ENCODE measurements at regions not wholly inside any gene's neighbourhood (a gene's known extent, or its start where the extent isn't known, plus 50 kb on each side); places are given as distances from the start of the nearest gene placed in this dataset.

- Histone ChIP-seq H3K27me3 (ENCODE audit: control insufficient read depth in 2 of 2, insufficient read depth in 1 of 2, low read length in 1 of 2) (no peaks in the 10 kb centered on the region), H3K36me3 (ENCODE audit: control insufficient read depth in 2 of 2, insufficient read depth in 2 of 2, low read length in 1 of 2) (no peaks in the 10 kb centered on the region), H3K9me3 (ENCODE audit: control insufficient read depth in 2 of 2, insufficient read depth in 1 of 2, low read length in 1 of 2) (no peaks in the 10 kb centered on the region), H3K27ac (ENCODE audit: low read depth in 1 of 2, low read length in 1 of 2) (no peak overlapping the region), H3K4me3 (ENCODE audit: low read length in 2 of 2) (no peak overlapping the region), H3K4me1 (ENCODE audit: control insufficient read depth in 2 of 2, insufficient read depth in 2 of 2, low read length in 2 of 2) (no peaks in the 10 kb centered on the region)
- no peak for DNase-seq (ENCODE audit: low read depth in 6 of 9, low spot score in 9 of 9)
- 97% methylated on average over 1 of the region's 1 CpG for WGBS
Measured at GRCh38 chr13:90121784-90122183, 1225.7 kb upstream of the MIR17HG start.

- Histone ChIP-seq H3K9me3 (ENCODE audit: control insufficient read depth in 2 of 2, insufficient read depth in 1 of 2, low read length in 1 of 2) (no peaks in the 10 kb centered on the region), H3K4me1 (ENCODE audit: control insufficient read depth in 2 of 2, insufficient read depth in 2 of 2, low read length in 2 of 2) (no peaks in the 10 kb centered on the region), H3K36me3 (ENCODE audit: control insufficient read depth in 2 of 2, insufficient read depth in 2 of 2, low read length in 1 of 2) (no peaks in the 10 kb centered on the region), H3K27me3 (ENCODE audit: control insufficient read depth in 2 of 2, insufficient read depth in 1 of 2, low read length in 1 of 2) (no peaks in the 10 kb centered on the region), H3K27ac (ENCODE audit: low read depth in 1 of 2, low read length in 1 of 2) (no peak overlapping the region), H3K4me3 (ENCODE audit: low read length in 2 of 2) (no peak overlapping the region)
- no peak for DNase-seq (ENCODE audit: low read depth in 6 of 9, low spot score in 9 of 9)
- WGBS: 94% methylated on average over 2 of the region's 2 CpGs
Measured at GRCh38 chr13:90122531-90122930, 1225.0 kb upstream of the MIR17HG start.

- Histone ChIP-seq H3K27ac (ENCODE audit: low read depth in 1 of 2, low read length in 1 of 2) (no peak overlapping the region), H3K9me3 (ENCODE audit: control insufficient read depth in 2 of 2, insufficient read depth in 1 of 2, low read length in 1 of 2) (peaks cover 0 to 3% of the 10 kb centered on the region in 2 donors), H3K4me1 (ENCODE audit: control insufficient read depth in 2 of 2, insufficient read depth in 2 of 2, low read length in 2 of 2) (no peaks in the 10 kb centered on the region), H3K4me3 (ENCODE audit: low read length in 2 of 2) (no peak overlapping the region), H3K36me3 (ENCODE audit: control insufficient read depth in 2 of 2, insufficient read depth in 2 of 2, low read length in 1 of 2) (no peaks in the 10 kb centered on the region), H3K27me3 (ENCODE audit: control insufficient read depth in 2 of 2, insufficient read depth in 1 of 2, low read length in 1 of 2) (no peaks in the 10 kb centered on the region)
- DNase-seq (ENCODE audit: low read depth in 6 of 9, low spot score in 9 of 9): no peak
- WGBS: 94% methylated on average over 3 of the region's 3 CpGs
Measured at GRCh38 chr13:90135558-90135957, 1211.9 kb upstream of the MIR17HG start.

DNA sequence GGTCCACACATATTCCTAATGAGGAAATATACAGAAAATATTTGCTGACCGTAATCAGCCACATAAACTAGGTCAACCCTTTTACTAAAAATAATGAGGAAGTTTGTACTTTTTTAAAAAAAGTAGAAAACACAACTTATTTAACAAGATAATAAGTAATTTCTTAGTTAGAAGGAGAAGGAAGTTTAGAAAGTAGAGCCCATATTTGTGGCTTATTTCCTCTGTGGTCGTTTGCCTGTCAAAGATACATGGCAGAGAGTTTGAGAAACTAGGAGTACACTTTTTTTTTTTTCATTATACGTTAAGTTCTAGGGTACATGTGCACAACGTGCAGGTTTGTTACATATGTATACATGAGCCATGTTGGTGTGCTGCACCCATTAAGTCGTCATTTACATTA, 1205.2 kb upstream of the MIR17HG start:
- 37% methylated on average over 5 of the region's 5 CpGs for WGBS
- H3K4me3 ChIP-seq (ENCODE audit: low read length in 2 of 2): no peak overlapping the region
- no peak overlapping the region for H3K27ac ChIP-seq (ENCODE audit: low read depth in 1 of 2, low read length in 1 of 2)
- H3K27me3 ChIP-seq (ENCODE audit: control insufficient read depth in 2 of 2, insufficient read depth in 1 of 2, low read length in 1 of 2): no peaks in the 10 kb centered on the region
- H3K36me3 ChIP-seq (ENCODE audit: control insufficient read depth in 2 of 2, insufficient read depth in 2 of 2, low read length in 1 of 2): no peaks in the 10 kb centered on the region
- H3K9me3 ChIP-seq (ENCODE audit: control insufficient read depth in 2 of 2, insufficient read depth in 1 of 2, low read length in 1 of 2): no peaks in the 10 kb centered on the region
- no peak for DNase-seq (ENCODE audit: low read depth in 6 of 9, low spot score in 9 of 9)
- no peaks in the 10 kb centered on the region for H3K4me1 ChIP-seq (ENCODE audit: control insufficient read depth in 2 of 2, insufficient read depth in 2 of 2, low read length in 2 of 2)

DNA sequence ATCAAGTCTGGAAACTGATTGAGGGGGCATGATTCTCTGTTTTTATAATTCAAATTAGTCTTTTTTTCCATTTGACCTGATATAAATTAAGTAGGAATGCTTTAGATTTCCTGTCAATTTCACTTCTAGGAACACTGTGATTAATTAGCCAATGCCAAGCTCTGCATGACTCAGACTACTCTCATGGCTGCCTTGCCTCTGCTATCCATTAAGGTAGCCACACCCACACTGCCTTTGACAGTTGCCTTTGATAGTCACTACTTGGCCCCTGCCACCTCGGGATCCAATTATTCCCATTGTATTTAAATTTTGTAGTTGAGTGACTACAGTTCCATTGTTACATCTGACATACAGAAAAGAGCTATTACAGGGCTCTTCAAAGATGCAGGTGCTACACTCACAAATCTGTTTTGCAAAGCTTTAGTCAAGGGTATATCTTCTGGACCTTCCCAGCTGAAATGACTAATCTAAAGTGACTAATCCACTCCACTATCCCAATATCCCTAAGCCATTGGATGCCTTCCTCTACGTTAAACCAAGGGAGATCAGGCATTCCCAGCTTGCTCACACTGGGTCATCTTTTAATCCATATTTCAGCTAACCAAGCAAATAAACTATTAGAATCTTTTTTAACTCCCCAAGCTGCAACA, 1193.1 kb upstream of the MIR17HG start:
- Histone ChIP-seq H3K27ac (ENCODE audit: low read depth in 1 of 2, low read length in 1 of 2) (no peak overlapping the region), H3K9me3 (ENCODE audit: control insufficient read depth in 2 of 2, insufficient read depth in 1 of 2, low read length in 1 of 2) (no peaks in the 10 kb centered on the region), H3K36me3 (ENCODE audit: control insufficient read depth in 2 of 2, insufficient read depth in 2 of 2, low read length in 1 of 2) (no peaks in the 10 kb centered on the region), H3K4me3 (ENCODE audit: low read length in 2 of 2) (no peak overlapping the region), H3K4me1 (ENCODE audit: control insufficient read depth in 2 of 2, insufficient read depth in 2 of 2, low read length in 2 of 2) (no peaks in the 10 kb centered on the region), H3K27me3 (ENCODE audit: control insufficient read depth in 2 of 2, insufficient read depth in 1 of 2, low read length in 1 of 2) (no peaks in the 10 kb centered on the region)
- no peak for DNase-seq (ENCODE audit: low read depth in 6 of 9, low spot score in 9 of 9)
- 89% methylated on average over 2 of the region's 2 CpGs for WGBS

DNA sequence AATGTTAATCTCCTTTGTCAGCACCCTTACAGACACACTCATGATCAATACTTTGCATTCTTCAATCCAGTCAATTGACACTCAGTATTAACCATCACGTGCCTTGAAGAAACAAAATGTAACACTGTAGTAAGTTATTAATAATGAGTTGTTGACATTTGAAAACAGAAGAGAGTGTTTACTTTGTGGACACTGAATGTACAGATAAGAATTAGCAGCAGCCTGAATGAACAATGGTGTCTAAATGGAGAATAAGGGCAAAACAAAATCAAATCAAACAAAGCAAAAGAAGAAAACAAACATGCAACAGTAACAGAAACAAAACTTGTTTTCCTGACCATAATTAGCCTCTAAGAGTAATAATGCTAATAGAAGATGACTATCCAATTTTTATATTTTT, 1191.1 kb upstream of the MIR17HG start:
- H3K4me3 ChIP-seq (ENCODE audit: low read length in 2 of 2): no peak overlapping the region
- DNase-seq (ENCODE audit: low read depth in 6 of 9, low spot score in 9 of 9): no peak
- no peaks in the 10 kb centered on the region for H3K36me3 ChIP-seq (ENCODE audit: control insufficient read depth in 2 of 2, insufficient read depth in 2 of 2, low read length in 1 of 2)
- H3K4me1 ChIP-seq (ENCODE audit: control insufficient read depth in 2 of 2, insufficient read depth in 2 of 2, low read length in 2 of 2): no peaks in the 10 kb centered on the region
- no peak overlapping the region for H3K27ac ChIP-seq (ENCODE audit: low read depth in 1 of 2, low read length in 1 of 2)
- H3K9me3 ChIP-seq (ENCODE audit: control insufficient read depth in 2 of 2, insufficient read depth in 1 of 2, low read length in 1 of 2): no peaks in the 10 kb centered on the region
- no peaks in the 10 kb centered on the region for H3K27me3 ChIP-seq (ENCODE audit: control insufficient read depth in 2 of 2, insufficient read depth in 1 of 2, low read length in 1 of 2)
- WGBS: 81% methylated on average over 1 of the region's 1 CpG

DNA sequence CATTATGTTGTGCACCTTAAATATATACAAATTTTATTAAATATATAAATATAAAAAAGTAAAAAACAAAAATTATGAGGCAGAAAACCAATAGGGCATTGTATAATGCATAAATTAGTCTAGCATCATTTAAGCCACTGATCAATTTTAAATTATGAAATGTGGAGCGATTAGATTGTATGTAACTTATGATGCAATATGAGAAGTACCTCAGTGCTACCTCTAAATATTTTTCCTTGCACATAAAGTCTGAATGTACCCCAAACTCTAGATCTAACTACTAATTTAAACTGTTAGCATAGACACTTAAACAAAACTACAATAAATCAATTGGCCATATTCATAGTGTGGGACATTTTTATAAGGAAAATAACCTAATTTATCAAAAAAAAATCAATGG, 1178.5 kb upstream of the MIR17HG start:
- WGBS: 94% methylated on average over 1 of the region's 1 CpG

GRCh38 chr13:90170208-90170607, 1177.3 kb upstream of the MIR17HG start:
- no peaks in the 10 kb centered on the region for H3K4me1 ChIP-seq (ENCODE audit: control insufficient read depth in 2 of 2, insufficient read depth in 2 of 2, low read length in 2 of 2)
- H3K9me3 ChIP-seq (ENCODE audit: control insufficient read depth in 2 of 2, insufficient read depth in 1 of 2, low read length in 1 of 2): no peaks in the 10 kb centered on the region
- H3K27me3 ChIP-seq (ENCODE audit: control insufficient read depth in 2 of 2, insufficient read depth in 1 of 2, low read length in 1 of 2): no peaks in the 10 kb centered on the region
- DNase-seq (ENCODE audit: low read depth in 6 of 9, low spot score in 9 of 9): no peak
- no peak overlapping the region for H3K4me3 ChIP-seq (ENCODE audit: low read length in 2 of 2)
- no peaks in the 10 kb centered on the region for H3K36me3 ChIP-seq (ENCODE audit: control insufficient read depth in 2 of 2, insufficient read depth in 2 of 2, low read length in 1 of 2)
- H3K27ac ChIP-seq (ENCODE audit: low read depth in 1 of 2, low read length in 1 of 2): no peak overlapping the region
- 87% methylated on average over 1 of the region's 1 CpG for WGBS

More for the DNA sequence above, 1178.5 kb upstream of the MIR17HG start:
- no peaks in the 10 kb centered on the region for H3K36me3 ChIP-seq (ENCODE audit: control insufficient read depth in 2 of 2, insufficient read depth in 2 of 2, low read length in 1 of 2)
- H3K27me3 ChIP-seq (ENCODE audit: control insufficient read depth in 2 of 2, insufficient read depth in 1 of 2, low read length in 1 of 2): no peaks in the 10 kb centered on the region
- no peaks in the 10 kb centered on the region for H3K4me1 ChIP-seq (ENCODE audit: control insufficient read depth in 2 of 2, insufficient read depth in 2 of 2, low read length in 2 of 2)
- no peak overlapping the region for H3K27ac ChIP-seq (ENCODE audit: low read depth in 1 of 2, low read length in 1 of 2)
- no peak overlapping the region for H3K4me3 ChIP-seq (ENCODE audit: low read length in 2 of 2)
- H3K9me3 ChIP-seq (ENCODE audit: control insufficient read depth in 2 of 2, insufficient read depth in 1 of 2, low read length in 1 of 2): peaks cover 0 to 3% of the 10 kb centered on the region in 2 donors
- DNase-seq (ENCODE audit: low read depth in 6 of 9, low spot score in 9 of 9): no peak

GRCh38 chr13:90171649-90172048, 1175.8 kb upstream of the MIR17HG start:
- H3K4me3 ChIP-seq (ENCODE audit: low read length in 2 of 2): no peak overlapping the region
- WGBS: 55% methylated on average over 1 of the region's 1 CpG
- no peaks in the 10 kb centered on the region for H3K27me3 ChIP-seq (ENCODE audit: control insufficient read depth in 2 of 2, insufficient read depth in 1 of 2, low read length in 1 of 2)
- no peaks in the 10 kb centered on the region for H3K4me1 ChIP-seq (ENCODE audit: control insufficient read depth in 2 of 2, insufficient read depth in 2 of 2, low read length in 2 of 2)
- no peak overlapping the region for H3K27ac ChIP-seq (ENCODE audit: low read depth in 1 of 2, low read length in 1 of 2)
- DNase-seq (ENCODE audit: low read depth in 6 of 9, low spot score in 9 of 9): no peak
- H3K36me3 ChIP-seq (ENCODE audit: control insufficient read depth in 2 of 2, insufficient read depth in 2 of 2, low read length in 1 of 2): no peaks in the 10 kb centered on the region
- H3K9me3 ChIP-seq (ENCODE audit: control insufficient read depth in 2 of 2, insufficient read depth in 1 of 2, low read length in 1 of 2): no peaks in the 10 kb centered on the region

DNA sequence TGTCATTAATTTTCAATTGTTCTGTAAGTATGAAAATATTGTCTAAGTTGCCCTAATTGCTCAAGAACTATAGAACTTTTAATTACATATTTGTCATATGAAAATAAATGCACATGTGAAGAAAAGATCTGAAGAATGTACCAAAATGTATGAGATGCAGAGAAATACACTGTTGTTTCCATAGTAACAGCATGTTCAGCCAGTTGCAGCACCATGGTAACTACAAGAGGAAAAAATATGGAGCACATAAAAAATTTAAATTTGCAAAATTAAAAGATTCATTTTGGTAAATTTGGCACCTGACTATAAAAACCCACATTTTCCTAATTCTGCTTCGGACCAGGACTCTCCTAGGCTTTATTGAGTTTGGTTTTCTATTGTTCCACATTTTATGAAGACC, 1170.0 kb upstream of the MIR17HG start:
- DNase-seq (ENCODE audit: low read depth in 6 of 9, low spot score in 9 of 9): no peak
- WGBS: 85% methylated on average over 1 of the region's 1 CpG
- no peaks in the 10 kb centered on the region for H3K36me3 ChIP-seq (ENCODE audit: control insufficient read depth in 2 of 2, insufficient read depth in 2 of 2, low read length in 1 of 2)
- H3K27ac ChIP-seq (ENCODE audit: low read depth in 1 of 2, low read length in 1 of 2): no peak overlapping the region
- H3K9me3 ChIP-seq (ENCODE audit: control insufficient read depth in 2 of 2, insufficient read depth in 1 of 2, low read length in 1 of 2): no peaks in the 10 kb centered on the region
- H3K4me3 ChIP-seq (ENCODE audit: low read length in 2 of 2): no peak overlapping the region
- no peaks in the 10 kb centered on the region for H3K27me3 ChIP-seq (ENCODE audit: control insufficient read depth in 2 of 2, insufficient read depth in 1 of 2, low read length in 1 of 2)
- no peaks in the 10 kb centered on the region for H3K4me1 ChIP-seq (ENCODE audit: control insufficient read depth in 2 of 2, insufficient read depth in 2 of 2, low read length in 2 of 2)

Data from thymus (tissue), 11 donors.